ENCODE measurements at regions not wholly inside any gene's neighbourhood (a gene's known extent, or its start where the extent isn't known, plus 50 kb on each side); places are given as distances from the start of the nearest gene placed in this dataset.

- H3K4me3 ChIP-seq (ENCODE audit: control insufficient read depth, low read depth, low read length) = no peak overlapping the region
- no peak for DNase-seq (ENCODE audit: low read depth)
- no peak for TF ChIP-seq CTCF (IDR thresholded peaks at IDR 0.05; ENCODE audit: control insufficient read depth, insufficient read depth, low read depth, low read length, missing control alignments)
These were observed 55.8 kb upstream of the TAGAP start for GRCh38 chr6:159100395-159101182.

GRCh38 chr6:159099961-159100360 is 55.2 kb upstream of the TAGAP start:
- no peak for DNase-seq (ENCODE audit: low read depth)
- TF ChIP-seq CTCF (IDR thresholded peaks at IDR 0.05; ENCODE audit: control insufficient read depth, insufficient read depth, low read depth, low read length, missing control alignments) = no peak

GRCh38 chr6:159099276-159099675 is 54.5 kb upstream of the TAGAP start:
- TF ChIP-seq CTCF (IDR thresholded peaks at IDR 0.05; ENCODE audit: control insufficient read depth, insufficient read depth, low read depth, low read length, missing control alignments) = no peak
- no peak overlapping the region for H3K4me3 ChIP-seq (ENCODE audit: control insufficient read depth, low read depth, low read length)

More at GRCh38 chr6:159099961-159100360, 55.2 kb upstream of the TAGAP start:
- no peak overlapping the region for H3K4me3 ChIP-seq (ENCODE audit: control insufficient read depth, low read depth, low read length)

DNA sequence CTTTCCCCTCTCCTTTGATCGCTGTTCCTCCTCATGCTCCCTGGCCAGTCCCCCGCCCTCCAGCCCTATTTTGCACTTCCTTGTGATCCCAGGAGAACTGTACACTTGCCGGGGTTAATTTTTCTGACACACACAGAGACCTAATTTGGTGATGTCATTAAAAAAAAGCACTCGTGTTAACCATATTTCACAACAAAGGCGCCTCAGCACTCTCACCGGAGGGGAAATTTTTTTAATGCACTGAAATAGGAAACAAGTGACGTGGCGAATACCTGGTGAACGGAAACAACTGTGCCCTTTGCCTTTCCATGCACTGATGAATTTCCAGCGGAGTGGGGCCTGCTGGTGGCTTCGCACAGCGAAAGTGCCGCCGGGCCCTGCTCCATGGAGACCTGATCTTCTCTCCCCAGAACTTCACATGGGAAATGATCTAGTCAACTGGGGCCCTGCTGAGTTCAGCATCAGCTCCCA is 53.9 kb upstream of the TAGAP start:
- DNase-seq (ENCODE audit: low read depth) = no peak
- TF ChIP-seq CTCF (IDR thresholded peaks at IDR 0.05; ENCODE audit: control insufficient read depth, insufficient read depth, low read depth, low read length, missing control alignments) = no peak
- no peak overlapping the region for H3K4me3 ChIP-seq (ENCODE audit: control insufficient read depth, low read depth, low read length)

More at GRCh38 chr6:159099276-159099675, 54.5 kb upstream of the TAGAP start:
- no peak for DNase-seq (ENCODE audit: low read depth)

GRCh38 chr6:159097256-159097655 is 52.5 kb upstream of the TAGAP start:
- no peak for TF ChIP-seq CTCF (IDR thresholded peaks at IDR 0.05; ENCODE audit: control insufficient read depth, insufficient read depth, low read depth, low read length, missing control alignments)
- DNase-seq (ENCODE audit: low read depth) = no peak
- no peak overlapping the region for H3K4me3 ChIP-seq (ENCODE audit: control insufficient read depth, low read depth, low read length)

GRCh38 chr6:159095616-159096015 is 50.8 kb upstream of the TAGAP start:
- no peak overlapping the region for H3K4me3 ChIP-seq (ENCODE audit: control insufficient read depth, low read depth, low read length)
- no peak for TF ChIP-seq CTCF (IDR thresholded peaks at IDR 0.05; ENCODE audit: control insufficient read depth, insufficient read depth, low read depth, low read length, missing control alignments)
- no peak for DNase-seq (ENCODE audit: low read depth)
